Right lobe of liver (tissue), 6 donors: ENCODE measurements at regions not wholly inside any gene's neighbourhood (a gene's known extent, or its start where the extent isn't known, plus 50 kb on each side); places are given as distances from the start of the nearest gene placed in this dataset.

Experiments
- ATAC-seq, 4 donors: fragments of 200-7000 bp; cut with Tn5 transposase; one replicate each; pipeline ENCODE4 v1.9.1; 2020; ENCODE audit warnings: mild to moderate bottlenecking in 4 of 4, moderate library complexity in 4 of 4
- DNase-seq, 3 donors: peaks; one replicate each; pipeline ENCODE4 v3.0.0-alpha.2; 2020
- H3K27ac ChIP-seq, 3 donors: fragments of 200-600 bp; one replicate each; pipeline ENCODE4 v1.8.0; 2022
- H3K27me3 ChIP-seq, 2 donors: fragments of 200-600 bp; one replicate each; pipeline ENCODE4 v1.8.0; 2022
- H3K36me3 ChIP-seq, 4 donors: fragments of 200-600 bp; sonication (generic) in 1 of 4; one replicate each; pipeline versions ENCODE4 v1.5.1 to v1.8.0; 2017 to 2022; ENCODE audit warnings: control low read depth in 1 of 4
- H3K4me1 ChIP-seq, 4 donors: fragments of 200-600 bp; sonication (generic) in 1 of 4; one replicate each; pipeline versions ENCODE4 v1.5.1 to v1.8.0; 2017 to 2022; ENCODE audit warnings: control low read depth in 1 of 4
- H3K4me3 ChIP-seq, 3 donors: fragments of 200-600 bp; one replicate each; pipeline ENCODE4 v1.8.0; 2022
- H3K9me3 ChIP-seq, 4 donors: fragments of 200-600 bp; sonication (generic) in 1 of 4; one replicate each; pipeline versions ENCODE4 v1.5.1 to v1.8.0; 2017 to 2022; ENCODE audit warnings: control low read depth in 1 of 4
- CTCF ChIP-seq, 4 donors: fragments of 200-600 bp in 3 of 4; fragments of 450-650 bp in 1 of 4; IDR thresholded peaks; one replicate each; pipeline versions ENCODE4 v1.5.1 to v1.8.0; 2016 to 2022; ENCODE audit warnings: antibody characterized with exemption in 4 of 4, mild to moderate bottlenecking in 2 of 4
- POLR2A ChIP-seq: fragments of 450-650 bp; IDR thresholded peaks from one replicate; pipeline ENCODE4 v1.6.1; 2017; ENCODE audit warnings: antibody characterized with exemption, mild to moderate bottlenecking
- WGBS: methylation state at CpG from one replicate; pipeline ENCODE4 v1.1.6; 2018; ENCODE audit warnings: low coverage, low lambda C conversion rate; ENCODE audit not compliant: insufficient coverage; ENCODE audit errors: missing lambda C conversion rate; 5-methylcytosine and 5-hydroxymethylcytosine counted together
- intact Hi-C, 2 donors: fragments of 100-400 bp; cut with DNase I; formaldehyde crosslinking; loops; one replicate each; pipeline versions ENCODE4 v1.11.2 to v1.14.1; 2022
- donor health status: DM: no; HTN: yes; CAD: no.
- donor health status: DM: no; HTN: no; CAD: no.
- donor health status: DM: no; HTN: no; CAD: no.
- donor health status: DM: no; HTN: yes; CAD: no.
- donor health status: DM: no; HTN: yes; CAD: no.

GRCh38 chr6:10465629-10466499, 51.0 kb upstream of the TFAP2A start:
- Histone ChIP-seq H3K27ac (no peak overlapping the region), H3K9me3 (no peaks in the 10 kb centered on the region), H3K4me1 (no peaks in the 10 kb centered on the region), H3K36me3 (no peaks in the 10 kb centered on the region), H3K4me3 (no peak overlapping the region), H3K27me3 (no peaks in the 10 kb centered on the region)
- ATAC-seq = peak; percentile 48 to 61 (median 56)
- 33% methylated on average over 20 of the region's 20 CpGs for WGBS
- DNase-seq = peak in 2 of 3 donors; percentile 39 to 51
- intact Hi-C loops = no loop called here
- TF ChIP-seq CTCF (IDR thresholded peaks at IDR 0.05) (peak in 3 of 4 donors; percentile 44 to 51 (median 46)), POLR2A (no peak)
